ENCODE measurements at regions not wholly inside any gene's neighbourhood (a gene's known extent, or its start where the extent isn't known, plus 50 kb on each side); places are given as distances from the start of the nearest gene placed in this dataset.
"Not testable (repeated sequence)": the region's sequence is repeated elsewhere in the genome, so short reads cannot be mapped to it uniquely, and the experiment has no call there.

- TF ChIP-seq CTCF (IDR thresholded peaks at IDR 0.05): no peak
- Histone ChIP-seq H3K4me3 (no peak overlapping the region), H3K9me3 (no peaks in the 10 kb centered on the region), H3K27me3 (replicated peaks; ENCODE audit: insufficient read depth) (no peaks in the 10 kb centered on the region), H3K27ac (no peak overlapping the region), H3K4me1 (ENCODE audit: control insufficient read depth in 1 of 2, low read depth in 2 of 2) (no peaks in the 10 kb centered on the region), H3K36me3 (no peaks in the 10 kb centered on the region)
- DNase-seq (ENCODE audit: low spot score) (no peak), ATAC-seq (ENCODE audit: insufficient number of reproducible peaks, low FRiP score, low read depth) (no peak)
Observed at GRCh38 chr1:147409886-147410285, 131.4 kb upstream of the BCL9 start.

GRCh38 chr1:147413110-147413605, 128.1 kb upstream of the BCL9 start:
- H3K4me3 ChIP-seq: no peak overlapping the region
- H3K27ac ChIP-seq: no peak overlapping the region
- H3K4me1 ChIP-seq (ENCODE audit: control insufficient read depth in 1 of 2, low read depth in 2 of 2): no peaks in the 10 kb centered on the region
- DNase-seq (ENCODE audit: low spot score) (no peak), ATAC-seq (ENCODE audit: insufficient number of reproducible peaks, low FRiP score, low read depth) (no peak)
- H3K9me3 ChIP-seq: no peaks in the 10 kb centered on the region
- no peaks in the 10 kb centered on the region for H3K36me3 ChIP-seq
- TF ChIP-seq CTCF (IDR thresholded peaks at IDR 0.05): no peak
- H3K27me3 ChIP-seq (replicated peaks; ENCODE audit: insufficient read depth): no peaks in the 10 kb centered on the region

- Histone ChIP-seq H3K27ac (no peak overlapping the region), H3K27me3 (replicated peaks; ENCODE audit: insufficient read depth) (no peaks in the 10 kb centered on the region), H3K36me3 (no peaks in the 10 kb centered on the region), H3K9me3 (no peaks in the 10 kb centered on the region), H3K4me1 (ENCODE audit: control insufficient read depth in 1 of 2, low read depth in 2 of 2) (no peaks in the 10 kb centered on the region), H3K4me3 (no peak overlapping the region)
- no peak for TF ChIP-seq CTCF (IDR thresholded peaks at IDR 0.05)
- no peak for DNase-seq (ENCODE audit: low spot score)
- ATAC-seq (ENCODE audit: insufficient number of reproducible peaks, low FRiP score, low read depth): no peak
Observed at GRCh38 chr1:147414505-147415163, 126.7 kb upstream of the BCL9 start.

GRCh38 chr1:147417024-147417423, 124.3 kb upstream of the BCL9 start:
- no peak for TF ChIP-seq CTCF (IDR thresholded peaks at IDR 0.05)
- H3K27me3 ChIP-seq (replicated peaks; ENCODE audit: insufficient read depth): no peaks in the 10 kb centered on the region
- no peaks in the 10 kb centered on the region for H3K4me1 ChIP-seq (ENCODE audit: control insufficient read depth in 1 of 2, low read depth in 2 of 2)
- ATAC-seq (ENCODE audit: insufficient number of reproducible peaks, low FRiP score, low read depth): no peak
- H3K9me3 ChIP-seq: no peaks in the 10 kb centered on the region
- H3K36me3 ChIP-seq: no peaks in the 10 kb centered on the region
- no peak overlapping the region for H3K27ac ChIP-seq
- no peak overlapping the region for H3K4me3 ChIP-seq
- no peak for DNase-seq (ENCODE audit: low spot score)

- H3K4me3 ChIP-seq; H3K27me3 ChIP-seq (replicated peaks; ENCODE audit: insufficient read depth); H3K9me3 ChIP-seq; DNase-seq (ENCODE audit: low spot score); ATAC-seq (ENCODE audit: insufficient number of reproducible peaks, low FRiP score, low read depth); H3K4me1 ChIP-seq (ENCODE audit: control insufficient read depth in 1 of 2, low read depth in 2 of 2); H3K36me3 ChIP-seq; H3K27ac ChIP-seq: not testable (repeated sequence)
Observed at GRCh38 chr1:147423100-147423827, 118.0 kb upstream of the BCL9 start.

Data from thoracic aorta (tissue), 2 donors.